ENCODE measurements at regions not wholly inside any gene's neighbourhood (a gene's known extent, or its start where the extent isn't known, plus 50 kb on each side); places are given as distances from the start of the nearest gene placed in this dataset.

DNA sequence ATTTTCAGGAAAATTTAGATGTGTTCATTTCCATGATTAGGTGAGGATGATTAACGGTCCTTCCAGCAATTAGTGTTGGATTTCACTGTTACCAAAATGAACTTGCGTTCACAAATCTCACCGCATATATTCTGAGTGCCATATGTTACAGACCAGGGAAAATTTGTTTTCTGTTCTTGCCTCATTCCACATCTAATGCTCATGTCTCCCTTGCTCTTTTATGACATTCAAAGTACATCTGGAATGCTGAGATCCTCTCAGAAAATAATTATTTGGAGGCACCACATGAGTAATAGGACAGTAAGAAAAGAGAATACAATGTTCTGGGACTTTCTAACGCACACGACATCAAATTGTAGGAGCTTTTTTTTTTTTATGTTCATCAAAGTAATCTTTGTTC, 406.5 kb downstream of the SHISA9 start:
- no peak for TF ChIP-seq ZFX (IDR thresholded peaks at IDR 0.05; ENCODE audit: borderline replicate concordance)
- TF ChIP-seq, protein P1, sequence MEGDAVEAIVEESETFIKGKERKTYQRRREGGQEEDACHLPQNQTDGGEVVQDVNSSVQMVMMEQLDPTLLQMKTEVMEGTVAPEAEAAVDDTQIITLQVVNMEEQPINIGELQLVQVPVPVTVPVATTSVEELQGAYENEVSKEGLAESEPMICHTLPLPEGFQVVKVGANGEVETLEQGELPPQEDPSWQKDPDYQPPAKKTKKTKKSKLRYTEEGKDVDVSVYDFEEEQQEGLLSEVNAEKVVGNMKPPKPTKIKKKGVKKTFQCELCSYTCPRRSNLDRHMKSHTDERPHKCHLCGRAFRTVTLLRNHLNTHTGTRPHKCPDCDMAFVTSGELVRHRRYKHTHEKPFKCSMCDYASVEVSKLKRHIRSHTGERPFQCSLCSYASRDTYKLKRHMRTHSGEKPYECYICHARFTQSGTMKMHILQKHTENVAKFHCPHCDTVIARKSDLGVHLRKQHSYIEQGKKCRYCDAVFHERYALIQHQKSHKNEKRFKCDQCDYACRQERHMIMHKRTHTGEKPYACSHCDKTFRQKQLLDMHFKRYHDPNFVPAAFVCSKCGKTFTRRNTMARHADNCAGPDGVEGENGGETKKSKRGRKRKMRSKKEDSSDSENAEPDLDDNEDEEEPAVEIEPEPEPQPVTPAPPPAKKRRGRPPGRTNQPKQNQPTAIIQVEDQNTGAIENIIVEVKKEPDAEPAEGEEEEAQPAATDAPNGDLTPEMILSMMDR (IDR thresholded peaks at IDR 0.05), result no peak

DNA sequence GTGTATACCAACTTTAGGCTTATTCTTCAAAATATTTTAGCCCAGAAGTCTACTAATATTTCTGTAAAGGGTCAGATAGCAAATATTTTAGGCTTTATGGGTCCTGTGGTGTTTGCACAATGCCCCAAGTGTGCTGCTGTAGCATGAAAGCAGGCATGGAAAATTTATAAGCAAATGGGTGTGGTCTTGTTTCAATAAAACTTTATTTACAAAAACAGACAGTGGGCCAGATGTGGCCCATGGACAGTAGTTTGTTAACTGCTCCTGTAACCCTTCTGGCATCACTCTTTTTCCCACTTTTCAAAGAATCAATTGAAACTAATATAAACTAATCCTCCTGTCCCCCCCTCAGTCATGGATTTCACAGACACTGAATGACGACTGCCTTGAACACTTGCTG, 410.7 kb downstream of the SHISA9 start:
- TF ChIP-seq ZFX (IDR thresholded peaks at IDR 0.05; ENCODE audit: borderline replicate concordance), result no peak
- TF ChIP-seq, protein P1 (IDR thresholded peaks at IDR 0.05), result no peak
- H3K27ac ChIP-seq, result no peak overlapping the region

More for the DNA sequence above, 406.5 kb downstream of the SHISA9 start:
- H3K27ac ChIP-seq, result no peak overlapping the region

DNA sequence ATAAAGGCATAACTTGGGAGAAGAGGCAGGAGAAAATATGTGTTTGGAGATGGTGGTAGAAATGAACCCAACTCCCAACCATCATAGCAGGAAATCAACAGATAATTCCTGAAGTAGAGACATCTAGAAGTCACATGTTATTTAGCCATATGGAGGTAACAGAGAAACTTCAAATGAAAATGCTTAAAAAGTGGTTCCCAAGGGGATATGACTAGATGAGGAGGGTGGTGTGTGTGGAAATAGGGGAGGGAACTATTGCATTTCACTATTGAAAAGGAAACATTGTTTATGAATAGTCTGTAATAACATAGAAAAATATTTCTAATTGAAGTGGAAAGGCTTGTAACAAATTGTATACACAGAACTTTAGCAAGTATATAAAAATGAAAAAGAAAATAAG, 412.0 kb downstream of the SHISA9 start:
- TF ChIP-seq ZFX (IDR thresholded peaks at IDR 0.05; ENCODE audit: borderline replicate concordance), result no peak
- no peak overlapping the region for H3K27ac ChIP-seq

DNA sequence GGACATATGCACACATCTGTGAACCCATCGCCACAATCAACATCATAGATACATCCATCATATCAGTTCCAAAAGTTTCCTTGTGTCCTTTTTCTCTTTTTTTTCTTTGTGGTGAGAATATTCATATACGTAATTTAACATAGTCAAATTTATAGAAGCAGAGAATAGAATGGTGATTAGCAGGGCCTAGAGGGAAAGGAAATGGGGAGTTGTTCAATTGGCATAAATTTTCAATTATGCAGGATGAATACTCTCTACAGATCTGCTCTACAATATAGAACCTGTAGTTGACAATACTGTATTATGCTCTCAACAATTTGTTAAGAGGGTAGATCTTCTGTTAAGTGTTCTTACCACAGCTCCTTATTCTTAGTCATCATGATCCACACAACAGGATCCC, 413.2 kb downstream of the SHISA9 start:
- TF ChIP-seq ZFX (IDR thresholded peaks at IDR 0.05; ENCODE audit: borderline replicate concordance), result no peak
- TF ChIP-seq, protein P1 (IDR thresholded peaks at IDR 0.05), result no peak
- H3K27ac ChIP-seq, result no peak overlapping the region

DNA sequence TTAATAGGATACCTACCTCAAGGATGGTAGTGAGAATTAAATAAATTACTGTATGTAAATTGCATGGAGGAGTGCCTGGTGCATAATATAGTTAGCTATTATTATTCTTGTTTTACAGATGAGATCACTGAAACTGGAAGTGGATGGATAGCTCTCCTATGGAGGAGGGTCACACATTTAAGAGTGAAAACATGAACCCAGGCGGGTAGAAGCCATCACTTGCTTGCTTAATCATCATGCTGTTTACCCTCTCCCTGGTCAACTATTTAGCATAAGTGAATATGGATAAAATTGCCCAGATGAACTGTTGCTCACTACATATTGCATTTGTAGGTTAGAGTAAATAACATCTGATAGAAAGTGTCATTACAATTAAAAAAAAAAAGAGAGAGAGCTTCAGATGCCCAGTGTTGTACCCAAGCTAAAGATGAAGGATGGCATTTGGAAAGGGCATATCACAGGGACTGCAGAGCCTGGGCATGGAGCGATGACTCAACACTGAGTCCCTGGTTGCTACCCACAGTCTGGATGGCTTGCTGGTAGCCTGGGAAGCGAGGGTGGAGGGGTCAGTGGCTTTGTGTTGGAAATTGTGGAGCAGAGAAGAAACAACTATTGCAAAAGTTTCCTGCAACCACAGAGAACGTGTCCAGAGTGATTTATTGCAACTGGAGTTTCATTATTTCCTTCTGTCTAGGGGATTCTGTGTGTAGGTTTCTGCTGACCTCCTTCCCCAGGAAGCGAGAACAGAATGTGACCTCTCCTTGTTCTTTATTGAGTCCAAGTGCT, 414.4 kb downstream of the SHISA9 start:
- H3K27ac ChIP-seq, result no peak overlapping the region
- TF ChIP-seq, protein P1 (IDR thresholded peaks at IDR 0.05), result no peak
- TF ChIP-seq ZFX (IDR thresholded peaks at IDR 0.05; ENCODE audit: borderline replicate concordance), result no peak

DNA sequence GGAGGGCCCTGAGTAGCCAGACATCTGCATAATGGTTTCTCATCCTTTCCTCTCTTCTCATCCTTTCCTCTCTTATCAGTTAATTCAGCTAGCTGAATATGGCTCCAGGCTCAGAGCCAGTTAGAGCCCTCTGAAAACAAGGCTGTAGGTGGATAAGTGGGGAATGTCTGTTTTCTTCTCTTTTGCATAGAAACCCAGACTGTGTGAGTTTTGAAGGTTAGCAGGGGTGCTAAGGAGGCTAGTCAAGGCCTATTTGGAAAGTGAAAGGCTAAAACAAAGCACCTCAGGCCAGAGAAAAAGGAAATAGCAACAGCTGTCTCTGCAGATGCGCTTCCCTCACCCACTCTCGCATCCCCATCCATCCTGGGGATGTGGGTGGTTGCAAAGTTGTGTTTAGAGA, 420.9 kb downstream of the SHISA9 start:
- H3K27ac ChIP-seq, result no peak overlapping the region
- TF ChIP-seq ZFX (IDR thresholded peaks at IDR 0.05; ENCODE audit: borderline replicate concordance), result no peak
- TF ChIP-seq, protein P1 (IDR thresholded peaks at IDR 0.05), result no peak

DNA sequence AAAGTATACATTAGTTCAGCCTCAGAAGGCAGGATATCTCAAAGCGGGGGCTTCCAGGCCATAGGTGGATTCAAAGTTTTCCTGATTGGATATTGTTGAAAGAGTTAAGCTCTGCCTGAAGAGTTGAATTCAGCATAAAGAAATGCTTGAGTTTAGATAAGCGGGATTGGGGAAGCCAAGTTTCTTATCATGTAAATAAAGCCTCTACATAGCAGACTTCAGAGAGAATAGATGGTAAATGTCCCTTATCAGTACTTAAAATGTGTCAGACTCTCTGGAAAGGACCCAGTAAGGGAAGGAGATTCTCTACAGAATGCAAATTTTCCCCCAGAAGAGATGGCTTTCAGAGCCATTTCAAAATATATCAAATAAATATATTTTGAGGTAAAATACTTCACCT, 423.5 kb downstream of the SHISA9 start:
- H3K27ac ChIP-seq, result no peak overlapping the region
- TF ChIP-seq ZFX (IDR thresholded peaks at IDR 0.05; ENCODE audit: borderline replicate concordance), result no peak
- TF ChIP-seq, protein P1 (IDR thresholded peaks at IDR 0.05), result no peak

All from 22Rv1 (cell line).